ENCODE measurements at regions not wholly inside any gene's neighbourhood (a gene's known extent, or its start where the extent isn't known, plus 50 kb on each side); places are given as distances from the start of the nearest gene placed in this dataset.

DNA sequence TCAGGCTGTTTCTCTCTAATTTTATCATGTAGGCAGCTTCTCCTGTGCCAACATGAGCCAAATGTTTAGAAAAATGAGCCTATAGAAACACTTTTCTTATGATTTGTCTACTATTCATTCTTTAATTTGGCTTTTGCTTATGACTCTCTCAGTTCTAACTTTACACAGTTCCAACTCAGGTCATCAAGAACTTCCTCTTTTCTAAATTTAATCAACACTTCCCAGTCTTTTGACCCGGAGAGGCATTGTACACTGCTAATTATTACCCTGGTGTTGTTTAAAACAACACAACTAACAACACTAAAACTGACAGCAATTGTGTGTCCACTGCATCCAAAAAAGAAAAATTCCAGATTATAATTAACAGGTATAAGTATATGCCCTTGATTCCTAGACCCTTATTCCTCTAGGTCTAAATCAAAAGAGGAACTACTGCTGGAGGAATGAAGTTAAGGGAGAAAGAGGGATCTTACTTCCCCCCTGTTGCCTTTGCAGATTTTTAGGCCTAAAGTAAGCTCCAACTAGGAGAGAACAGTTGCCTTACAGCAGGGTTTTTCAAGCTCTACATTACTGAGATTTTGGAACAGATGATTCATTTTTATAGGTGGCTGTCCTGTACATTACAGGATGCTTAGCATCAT, 332.2 kb upstream of the GOLIM4 start:
- BruUV-seq (replicated peaks), result no TSS peak
- TF ChIP-seq, protein P1, sequence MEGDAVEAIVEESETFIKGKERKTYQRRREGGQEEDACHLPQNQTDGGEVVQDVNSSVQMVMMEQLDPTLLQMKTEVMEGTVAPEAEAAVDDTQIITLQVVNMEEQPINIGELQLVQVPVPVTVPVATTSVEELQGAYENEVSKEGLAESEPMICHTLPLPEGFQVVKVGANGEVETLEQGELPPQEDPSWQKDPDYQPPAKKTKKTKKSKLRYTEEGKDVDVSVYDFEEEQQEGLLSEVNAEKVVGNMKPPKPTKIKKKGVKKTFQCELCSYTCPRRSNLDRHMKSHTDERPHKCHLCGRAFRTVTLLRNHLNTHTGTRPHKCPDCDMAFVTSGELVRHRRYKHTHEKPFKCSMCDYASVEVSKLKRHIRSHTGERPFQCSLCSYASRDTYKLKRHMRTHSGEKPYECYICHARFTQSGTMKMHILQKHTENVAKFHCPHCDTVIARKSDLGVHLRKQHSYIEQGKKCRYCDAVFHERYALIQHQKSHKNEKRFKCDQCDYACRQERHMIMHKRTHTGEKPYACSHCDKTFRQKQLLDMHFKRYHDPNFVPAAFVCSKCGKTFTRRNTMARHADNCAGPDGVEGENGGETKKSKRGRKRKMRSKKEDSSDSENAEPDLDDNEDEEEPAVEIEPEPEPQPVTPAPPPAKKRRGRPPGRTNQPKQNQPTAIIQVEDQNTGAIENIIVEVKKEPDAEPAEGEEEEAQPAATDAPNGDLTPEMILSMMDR (IDR thresholded peaks at IDR 0.05; ENCODE audit: unreplicated experiment), result no peak
- Mint-ChIP-seq H3K27ac (ENCODE audit: low read depth, unreplicated experiment) (no peak overlapping the region), H3K27me3 (ENCODE audit: insufficient read depth, unreplicated experiment) (peaks cover 54% of the 10 kb centered on the region), H3K4me1 (ENCODE audit: insufficient read depth, unreplicated experiment) (no peaks in the 10 kb centered on the region), H3K9me3 (ENCODE audit: unreplicated experiment) (no peaks in the 10 kb centered on the region), H3K4me3 (ENCODE audit: unreplicated experiment) (no peak overlapping the region), H3K36me3 (ENCODE audit: insufficient read depth, unreplicated experiment) (no peaks in the 10 kb centered on the region)
- intact Hi-C loops (cut with micrococcal nuclease), result no loop called here
- CTCF ChIA-PET, result interaction anchor here (0.6 kb wide), 2 partner anchors 194 to 392 kb away, joined by 3 to 4 read pairs; no protein-coding TSS in a partner anchor
- DNase-seq (ENCODE audit: unreplicated experiment), result no peak
- POLR2A ChIA-PET, result no interaction called here

DNA sequence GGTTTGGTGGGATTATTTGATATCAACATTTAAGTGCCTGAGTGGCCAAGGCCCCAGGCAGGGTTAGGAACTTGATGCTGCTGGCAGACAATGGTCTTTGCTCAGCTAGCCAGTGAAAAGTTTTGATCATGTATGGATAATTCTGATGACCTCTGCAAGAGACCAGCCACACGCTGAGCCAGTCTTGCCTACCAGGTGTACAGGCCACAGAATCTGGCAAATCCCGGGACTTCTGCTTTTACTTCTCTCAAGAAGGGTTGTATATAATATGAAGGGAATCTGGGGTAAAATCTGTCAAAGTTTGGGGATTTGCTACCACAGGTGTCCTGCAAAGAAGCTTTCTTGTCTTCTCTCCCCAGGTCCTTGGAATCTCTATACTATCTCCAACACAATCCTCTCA, 331.4 kb upstream of the GOLIM4 start:
- Mint-ChIP-seq H3K27me3 (ENCODE audit: insufficient read depth, unreplicated experiment) (peaks cover 46% of the 10 kb centered on the region), H3K36me3 (ENCODE audit: insufficient read depth, unreplicated experiment) (no peaks in the 10 kb centered on the region), H3K4me3 (ENCODE audit: unreplicated experiment) (no peak overlapping the region), H3K27ac (ENCODE audit: low read depth, unreplicated experiment) (no peak overlapping the region), H3K4me1 (ENCODE audit: insufficient read depth, unreplicated experiment) (no peaks in the 10 kb centered on the region), H3K9me3 (ENCODE audit: unreplicated experiment) (no peaks in the 10 kb centered on the region)
- DNase-seq (ENCODE audit: unreplicated experiment), result no peak
- TF ChIP-seq, protein P1 (IDR thresholded peaks at IDR 0.05; ENCODE audit: unreplicated experiment), result no peak
- ChIA-PET POLR2A (no interaction called here), CTCF (interaction anchor here (0.6 kb wide), 2 partner anchors 194 to 391 kb away, joined by 3 to 4 read pairs; no protein-coding TSS in a partner anchor)
- no TSS peak for BruUV-seq (replicated peaks)
- intact Hi-C loops (cut with micrococcal nuclease), result no loop called here

DNA sequence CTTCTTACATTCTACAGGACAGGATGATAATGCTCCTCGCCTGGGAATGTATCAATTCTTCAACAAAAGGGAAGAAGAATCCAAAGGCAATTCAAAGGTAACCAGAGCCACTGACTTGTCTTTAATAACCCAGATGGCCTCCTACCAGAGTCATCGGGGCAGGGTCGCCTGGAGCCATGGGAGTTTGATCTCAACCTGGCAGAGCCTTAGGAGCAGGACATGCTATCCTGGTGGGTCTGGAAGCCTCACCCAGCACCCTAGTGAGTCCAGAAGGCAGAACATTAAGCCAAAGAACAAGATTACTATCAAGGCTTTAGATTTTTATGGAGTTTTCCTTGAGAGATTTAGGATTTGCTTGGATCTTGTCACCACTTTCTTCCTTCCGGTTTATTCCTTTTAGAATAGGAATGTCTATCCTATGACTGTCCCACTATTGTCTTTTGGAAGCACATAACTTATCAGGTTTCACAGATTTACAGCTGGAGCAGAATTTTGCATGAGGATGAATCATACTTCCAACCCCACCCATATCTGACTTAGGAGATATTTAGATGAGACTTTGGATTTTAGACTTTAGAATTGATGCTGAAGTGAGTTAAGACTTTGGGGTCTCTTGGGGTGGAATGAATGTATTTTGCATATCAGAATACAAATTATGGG, 330.3 kb upstream of the GOLIM4 start:
- H3K4me3 Mint-ChIP-seq (ENCODE audit: unreplicated experiment), result no peak overlapping the region
- no peak for DNase-seq (ENCODE audit: unreplicated experiment)
- no peaks in the 10 kb centered on the region for H3K9me3 Mint-ChIP-seq (ENCODE audit: unreplicated experiment)
- BruUV-seq (replicated peaks), result no TSS peak
- no peak overlapping the region for H3K27ac Mint-ChIP-seq (ENCODE audit: low read depth, unreplicated experiment)
- CTCF ChIA-PET, result no interaction called here
- no peaks in the 10 kb centered on the region for H3K36me3 Mint-ChIP-seq (ENCODE audit: insufficient read depth, unreplicated experiment)
- POLR2A ChIA-PET, result no interaction called here
- TF ChIP-seq, protein P1 (IDR thresholded peaks at IDR 0.05; ENCODE audit: unreplicated experiment), result no peak
- intact Hi-C loops (cut with micrococcal nuclease), result no loop called here
- H3K27me3 Mint-ChIP-seq (ENCODE audit: insufficient read depth, unreplicated experiment), result peaks cover 37% of the 10 kb centered on the region
- H3K4me1 Mint-ChIP-seq (ENCODE audit: insufficient read depth, unreplicated experiment), result no peaks in the 10 kb centered on the region

DNA sequence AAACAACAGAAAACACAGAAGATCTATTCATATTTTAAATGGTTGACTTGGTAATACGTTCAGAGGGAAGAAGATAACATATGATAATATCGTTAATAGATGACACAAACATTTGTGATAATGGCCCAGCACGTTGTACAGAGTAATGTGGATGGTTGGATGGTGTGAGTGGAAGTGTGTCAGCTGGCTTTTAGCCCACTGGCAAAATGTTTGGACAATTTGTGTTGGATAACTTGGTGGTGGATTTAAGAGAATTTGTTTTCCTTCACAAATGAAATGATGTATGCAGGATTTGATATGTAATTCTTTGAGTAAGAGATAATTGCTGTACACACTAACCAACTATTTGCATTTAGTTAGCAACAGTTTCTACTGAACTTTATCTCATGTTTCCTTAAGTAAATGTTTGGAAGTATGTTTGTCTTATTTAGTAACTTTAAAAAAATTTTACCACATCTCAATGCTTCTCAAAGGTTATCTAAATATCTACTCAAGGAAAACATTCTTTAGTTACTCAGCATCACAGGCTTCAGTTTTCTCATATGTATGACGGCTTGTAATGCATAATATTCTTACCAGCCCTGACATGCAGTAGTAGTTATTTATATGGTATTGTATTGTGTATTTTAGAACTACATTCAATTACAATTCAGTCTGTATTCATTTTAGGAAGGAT, 328.5 kb upstream of the GOLIM4 start:
- DNase-seq (ENCODE audit: unreplicated experiment), result no peak
- H3K27ac Mint-ChIP-seq (ENCODE audit: low read depth, unreplicated experiment), result no peak overlapping the region
- CTCF ChIA-PET, result no interaction called here
- H3K9me3 Mint-ChIP-seq (ENCODE audit: unreplicated experiment), result no peaks in the 10 kb centered on the region
- no peaks in the 10 kb centered on the region for H3K4me1 Mint-ChIP-seq (ENCODE audit: insufficient read depth, unreplicated experiment)
- H3K27me3 Mint-ChIP-seq (ENCODE audit: insufficient read depth, unreplicated experiment), result peaks cover 28% of the 10 kb centered on the region
- intact Hi-C loops (cut with micrococcal nuclease), result no loop called here
- H3K36me3 Mint-ChIP-seq (ENCODE audit: insufficient read depth, unreplicated experiment), result no peaks in the 10 kb centered on the region
- no peak overlapping the region for H3K4me3 Mint-ChIP-seq (ENCODE audit: unreplicated experiment)
- no TSS peak for BruUV-seq (replicated peaks)
- POLR2A ChIA-PET, result no interaction called here
- TF ChIP-seq, protein P1 (IDR thresholded peaks at IDR 0.05; ENCODE audit: unreplicated experiment), result no peak
